ENCODE measurements at regions not wholly inside any gene's neighbourhood (a gene's known extent, or its start where the extent isn't known, plus 50 kb on each side); places are given as distances from the start of the nearest gene placed in this dataset.
"Not testable (repeated sequence)": the region's sequence is repeated elsewhere in the genome, so short reads cannot be mapped to it uniquely, and the experiment has no call there.

DNA sequence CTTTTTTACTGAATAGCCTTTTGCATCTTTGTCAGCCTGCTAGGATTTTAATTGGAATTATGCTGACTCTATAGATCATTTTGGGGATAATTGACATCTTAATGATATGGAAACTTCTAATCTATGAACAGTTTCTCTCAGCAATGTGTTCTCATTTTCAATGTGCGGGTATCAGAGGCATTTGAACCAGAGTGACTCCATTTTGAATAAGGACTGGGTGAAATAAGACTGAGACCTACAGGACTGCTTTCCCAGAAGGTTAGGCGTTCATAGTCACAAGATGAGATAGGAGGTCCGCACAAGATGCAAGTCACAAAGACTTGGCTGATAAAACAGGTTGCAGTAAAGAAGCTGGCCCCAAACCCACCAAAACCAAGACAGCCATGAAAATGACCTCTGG lies 140.5 kb downstream of the IGLL1 start:
- TF ChIP-seq, protein P1, sequence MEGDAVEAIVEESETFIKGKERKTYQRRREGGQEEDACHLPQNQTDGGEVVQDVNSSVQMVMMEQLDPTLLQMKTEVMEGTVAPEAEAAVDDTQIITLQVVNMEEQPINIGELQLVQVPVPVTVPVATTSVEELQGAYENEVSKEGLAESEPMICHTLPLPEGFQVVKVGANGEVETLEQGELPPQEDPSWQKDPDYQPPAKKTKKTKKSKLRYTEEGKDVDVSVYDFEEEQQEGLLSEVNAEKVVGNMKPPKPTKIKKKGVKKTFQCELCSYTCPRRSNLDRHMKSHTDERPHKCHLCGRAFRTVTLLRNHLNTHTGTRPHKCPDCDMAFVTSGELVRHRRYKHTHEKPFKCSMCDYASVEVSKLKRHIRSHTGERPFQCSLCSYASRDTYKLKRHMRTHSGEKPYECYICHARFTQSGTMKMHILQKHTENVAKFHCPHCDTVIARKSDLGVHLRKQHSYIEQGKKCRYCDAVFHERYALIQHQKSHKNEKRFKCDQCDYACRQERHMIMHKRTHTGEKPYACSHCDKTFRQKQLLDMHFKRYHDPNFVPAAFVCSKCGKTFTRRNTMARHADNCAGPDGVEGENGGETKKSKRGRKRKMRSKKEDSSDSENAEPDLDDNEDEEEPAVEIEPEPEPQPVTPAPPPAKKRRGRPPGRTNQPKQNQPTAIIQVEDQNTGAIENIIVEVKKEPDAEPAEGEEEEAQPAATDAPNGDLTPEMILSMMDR (IDR thresholded peaks at IDR 0.05) = not testable (repeated sequence)
- TF ChIP-seq ZFX (IDR thresholded peaks at IDR 0.05; ENCODE audit: borderline replicate concordance) = not testable (repeated sequence)
